Neuronal stem cell (in vitro differentiated cells): ENCODE measurements at regions not wholly inside any gene's neighbourhood (a gene's known extent, or its start where the extent isn't known, plus 50 kb on each side); places are given as distances from the start of the nearest gene placed in this dataset.

ENCODE experiments used
- DNase-seq: peaks from one replicate; pipeline ENCODE4 v3.0.0-alpha.2; 2013; ENCODE audit warnings: low spot score
- H2AFZ ChIP-seq: one replicate; pipeline ENCODE4 v1.6.1; 2013; ENCODE audit warnings: mild to moderate bottlenecking, low read length, inconsistent platforms
- H2AK5ac ChIP-seq: 2 replicates; pipeline ENCODE4 v1.6.1; 2013; ENCODE audit warnings: low read depth, mild to moderate bottlenecking, inconsistent platforms, low read length, moderate library complexity, mixed read lengths
- H2BK120ac ChIP-seq: 2 replicates; pipeline ENCODE4 v1.6.1; 2013; ENCODE audit warnings: low read depth, mild to moderate bottlenecking, inconsistent platforms, low read length, moderate library complexity, mixed read lengths
- H2BK12ac ChIP-seq: one replicate; pipeline ENCODE4 v1.6.1; 2013; ENCODE audit warnings: low read length, inconsistent platforms
- H2BK15ac ChIP-seq: 2 replicates; pipeline ENCODE4 v1.6.1; 2013; ENCODE audit warnings: mild to moderate bottlenecking, low read length, inconsistent platforms, mixed read lengths
- H2BK5ac ChIP-seq: one replicate; pipeline ENCODE4 v1.6.1; 2013; ENCODE audit warnings: inconsistent platforms, mild to moderate bottlenecking, low read length, moderate library complexity
- H3K14ac ChIP-seq: one replicate; pipeline ENCODE4 v1.6.1; 2013; ENCODE audit warnings: low read length, inconsistent platforms
- H3K18ac ChIP-seq: 2 replicates; pipeline ENCODE4 v1.6.1; 2013; ENCODE audit warnings: low read length, inconsistent platforms
- H3K23ac ChIP-seq: 2 replicates; pipeline ENCODE4 v1.6.1; 2013; ENCODE audit warnings: low read depth, mild to moderate bottlenecking, mixed read lengths, low read length, inconsistent platforms; ENCODE audit not compliant: poor library complexity
- H3K27ac ChIP-seq: replicated peaks from 3 replicates; pipeline ENCODE4 v1.5.1; 2013; ENCODE audit warnings: low read length, inconsistent platforms
- H3K27me3 ChIP-seq, 3 experiments: 2 replicates each; pipeline ENCODE4 v1.6.1; 2013; ENCODE audit warnings: low read length in 3 of 3, mild to moderate bottlenecking in 2 of 3, inconsistent platforms in 1 of 3, low read depth in 1 of 3, mixed read lengths in 1 of 3, moderate library complexity in 1 of 3; ENCODE audit not compliant: control insufficient read depth in 3 of 3, insufficient read depth in 3 of 3
- H3K36me3 ChIP-seq, 2 donors: replicated peaks in 1 of 2; 2 replicates each; pipeline ENCODE4 v1.6.1; 2013; ENCODE audit warnings: low read length in 2 of 2; ENCODE audit not compliant: control insufficient read depth in 2 of 2, insufficient read depth in 2 of 2
- H3K4ac ChIP-seq: 2 replicates; pipeline ENCODE4 v1.6.1; 2013; ENCODE audit warnings: inconsistent platforms, mild to moderate bottlenecking, low read length, moderate library complexity
- H3K4me1 ChIP-seq, 2 donors: 1 replicate in 1 of 2; 2 replicates in 1 of 2; pipeline ENCODE4 v1.6.1; 2013; ENCODE audit warnings: low read length in 2 of 2, low read depth in 1 of 2; ENCODE audit not compliant: control insufficient read depth in 2 of 2, insufficient read depth in 1 of 2
- H3K4me2 ChIP-seq: one replicate; pipeline ENCODE4 v1.6.1; 2013; ENCODE audit warnings: mild to moderate bottlenecking, low read length, inconsistent platforms; ENCODE audit not compliant: insufficient read depth, poor library complexity, severe bottlenecking
- H3K4me3 ChIP-seq, 2 donors: 2 replicates each; pipeline ENCODE4 v1.5.1; 2013; ENCODE audit warnings: low read length in 2 of 2, mild to moderate bottlenecking in 2 of 2, inconsistent platforms in 1 of 2, moderate library complexity in 1 of 2
- H3K79me1 ChIP-seq: one replicate; pipeline ENCODE4 v1.6.1; 2013; ENCODE audit warnings: low read depth, mild to moderate bottlenecking, inconsistent platforms, low read length, moderate library complexity
- H3K9ac ChIP-seq: one replicate; pipeline ENCODE4 v1.6.1; 2013; ENCODE audit warnings: mild to moderate bottlenecking, low read depth, low read length, inconsistent platforms; ENCODE audit not compliant: poor library complexity
- H3K9me3 ChIP-seq, 2 donors: replicated peaks in 1 of 2; 2 replicates each; pipeline versions ENCODE3 to v1.6.1; 2013; ENCODE audit warnings: low read length in 2 of 2, mild to moderate bottlenecking in 2 of 2, inconsistent platforms in 1 of 2, low read depth in 1 of 2, mixed read lengths in 1 of 2, moderate library complexity in 1 of 2; ENCODE audit not compliant: control insufficient read depth in 2 of 2, insufficient read depth in 1 of 2
- H4K8ac ChIP-seq: one replicate; pipeline ENCODE4 v1.6.1; 2013; ENCODE audit warnings: low read depth, mild to moderate bottlenecking, inconsistent platforms, low read length, moderate library complexity
- H4K91ac ChIP-seq: one replicate; pipeline ENCODE4 v1.6.1; 2013; ENCODE audit warnings: low read length, low read depth, mild to moderate bottlenecking, inconsistent platforms; ENCODE audit not compliant: poor library complexity
- WGBS, 2 donors: extraction: QIAGEN DNeasy Blood & Tissue Kit; methylation state at CpG; one replicate each; pipeline ENCODE4 v1.1.7; 2013; ENCODE audit warnings: missing lambda C conversion rate in 2 of 2, mixed read lengths in 1 of 2; ENCODE audit not compliant: insufficient read length in 2 of 2, insufficient replicate concordance in 1 of 2; ENCODE audit errors: extremely low coverage in 2 of 2; 5-methylcytosine and 5-hydroxymethylcytosine counted together

GRCh38 chr2:14702258-14702657, 69.7 kb downstream of the LRATD1 start:
- WGBS, 2 donors = no CpG with 5 or more reads among the region's 3 CpGs
- Histone ChIP-seq H2AFZ (no peak overlapping the region), H3K9ac (no peak overlapping the region)

GRCh38 chr2:14706201-14706600, 73.7 kb downstream of the LRATD1 start:
- Histone ChIP-seq H2BK120ac (no peak overlapping the region), H3K14ac (no peak overlapping the region), H2BK5ac (no peak overlapping the region), H4K91ac (no peak overlapping the region), H3K4me2 (no peak overlapping the region), H3K79me1 (no peaks in the 10 kb centered on the region), H2AK5ac (no peak overlapping the region), H4K8ac (no peak overlapping the region), H3K27me3 (no peaks in the 10 kb centered on the region), H3K4me3 (no peak overlapping the region), H3K9me3 (no peaks in the 10 kb centered on the region), H2BK12ac (no peak overlapping the region), H3K4me1 (no peaks in the 10 kb centered on the region), H3K23ac (no peak overlapping the region), H3K9ac (no peak overlapping the region), H3K27ac (no peak overlapping the region), H3K18ac (no peak overlapping the region), H2AFZ (no peak overlapping the region), H2BK15ac (no peak overlapping the region), H3K4ac (no peak overlapping the region), H3K36me3 (no peaks in the 10 kb centered on the region)
- WGBS, 2 donors = no CpG with 5 or more reads among the region's 1 CpG
- no peak for DNase-seq

More at GRCh38 chr2:14702258-14702657, 69.7 kb downstream of the LRATD1 start:
- Histone ChIP-seq H3K23ac (no peak overlapping the region), H2BK15ac (no peak overlapping the region), H2AK5ac (no peak overlapping the region), H3K18ac (no peak overlapping the region), H2BK5ac (no peak overlapping the region), H2BK12ac (no peak overlapping the region), H3K4me1 (no peaks in the 10 kb centered on the region), H3K4me3 (no peak overlapping the region), H3K79me1 (no peaks in the 10 kb centered on the region), H3K9me3 (no peaks in the 10 kb centered on the region), H4K91ac (no peak overlapping the region), H3K4ac (no peak overlapping the region), H3K4me2 (no peak overlapping the region), H3K27me3 (no peaks in the 10 kb centered on the region), H2BK120ac (no peak overlapping the region), H3K36me3 (no peaks in the 10 kb centered on the region), H3K27ac (no peak overlapping the region), H3K14ac (no peak overlapping the region), H4K8ac (no peak overlapping the region)
- DNase-seq = no peak

GRCh38 chr2:14712111-14712510, 79.6 kb downstream of the LRATD1 start:
- Histone ChIP-seq H3K23ac (no peak overlapping the region), H3K36me3 (no peaks in the 10 kb centered on the region), H3K4me1 (no peaks in the 10 kb centered on the region), H4K8ac (no peak overlapping the region), H2AFZ (no peak overlapping the region), H3K4me3 (no peak overlapping the region), H3K27ac (no peak overlapping the region), H3K9ac (no peak overlapping the region), H3K4me2 (no peak overlapping the region), H2BK120ac (no peak overlapping the region), H3K4ac (no peak overlapping the region), H3K14ac (no peak overlapping the region), H2AK5ac (no peak overlapping the region), H3K9me3 (no peaks in the 10 kb centered on the region), H4K91ac (no peak overlapping the region), H3K79me1 (no peaks in the 10 kb centered on the region), H3K18ac (no peak overlapping the region), H2BK15ac (no peak overlapping the region), H2BK12ac (no peak overlapping the region), H3K27me3 (no peaks in the 10 kb centered on the region), H2BK5ac (no peak overlapping the region)
- no CpG with 5 or more reads among the region's 5 CpGs for WGBS, 2 donors
- no peak for DNase-seq

- H3K9me3 ChIP-seq = no peaks in the 10 kb centered on the region
Observed at GRCh38 chr2:14713248-14713647, 80.7 kb downstream of the LRATD1 start.

More at GRCh38 chr2:14713248-14713647, 80.7 kb downstream of the LRATD1 start:
- H2AK5ac ChIP-seq = no peak overlapping the region
- no peak overlapping the region for H3K4me2 ChIP-seq
- no peak overlapping the region for H3K14ac ChIP-seq
- H3K4ac ChIP-seq = no peak overlapping the region
- H3K36me3 ChIP-seq = no peaks in the 10 kb centered on the region
- H3K4me1 ChIP-seq = no peaks in the 10 kb centered on the region
- H2AFZ ChIP-seq = no peak overlapping the region
- no peak overlapping the region for H4K8ac ChIP-seq
- no peak overlapping the region for H3K4me3 ChIP-seq
- no peak overlapping the region for H3K18ac ChIP-seq
- DNase-seq = no peak
- H2BK15ac ChIP-seq = no peak overlapping the region
- no peak overlapping the region for H2BK12ac ChIP-seq
- H4K91ac ChIP-seq = no peak overlapping the region
- no peaks in the 10 kb centered on the region for H3K79me1 ChIP-seq
- no peak overlapping the region for H2BK120ac ChIP-seq
- H3K9ac ChIP-seq = no peak overlapping the region
- no CpG with 5 or more reads among the region's 5 CpGs for WGBS, 2 donors
- H3K27me3 ChIP-seq = no peaks in the 10 kb centered on the region
- H2BK5ac ChIP-seq = no peak overlapping the region
- no peak overlapping the region for H3K27ac ChIP-seq
- no peak overlapping the region for H3K23ac ChIP-seq
